Fibroblast of villous mesenchyme (primary cell): ENCODE measurements at regions not wholly inside any gene's neighbourhood (a gene's known extent, or its start where the extent isn't known, plus 50 kb on each side); places are given as distances from the start of the nearest gene placed in this dataset.

ENCODE experiments used
- DNase-seq: peaks from one replicate; pipeline ENCODE4 v3.0.0-alpha.2; 2010; ENCODE audit warnings: low read depth
- H3K4me3 ChIP-seq: 2 replicates; pipeline ENCODE4 v1.5.1; 2011; ENCODE audit warnings: low read depth, mild to moderate bottlenecking, low read length
- TF ChIP-seq, protein P1 (sequence below): IDR thresholded peaks from 2 replicates; pipeline ENCODE4 v1.5.1; 2012; ENCODE audit warnings: low read depth, mild to moderate bottlenecking, low read length; ENCODE audit not compliant: insufficient read depth

DNA sequence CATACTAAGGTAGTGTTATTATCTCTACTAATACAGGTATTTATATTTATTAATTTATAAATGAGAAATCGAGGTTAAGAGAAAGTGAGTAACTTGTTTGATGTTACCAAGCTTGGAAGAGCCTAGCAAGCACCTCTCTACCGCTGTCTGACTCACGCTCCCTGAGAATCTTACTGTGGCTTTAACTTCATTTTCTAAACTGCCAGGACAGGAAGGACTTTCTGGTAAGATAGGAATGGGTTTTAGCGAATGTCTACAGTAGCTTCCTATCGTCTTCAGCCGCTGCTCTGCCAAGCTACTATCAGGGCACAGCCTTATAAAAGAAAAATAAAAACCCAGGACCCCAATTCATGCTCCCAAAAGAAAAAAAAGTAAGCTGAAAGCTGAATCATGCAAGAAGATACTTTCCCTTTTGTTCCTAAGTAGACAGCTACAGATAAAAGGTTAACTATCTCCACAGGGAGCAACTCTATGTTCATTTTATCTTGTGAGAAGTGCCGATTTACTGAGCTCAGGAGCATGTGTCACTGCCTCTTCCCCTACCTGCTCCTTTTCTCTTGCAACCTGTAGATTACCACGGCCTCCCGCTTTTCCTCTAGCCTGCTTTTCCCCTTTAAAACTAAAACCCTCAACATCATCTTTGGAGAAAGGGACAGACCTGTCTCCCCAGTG lies 60.2 kb downstream of the THNSL1 start:
- no peak overlapping the region for H3K4me3 ChIP-seq
- no peak for DNase-seq
- TF ChIP-seq, protein P1, sequence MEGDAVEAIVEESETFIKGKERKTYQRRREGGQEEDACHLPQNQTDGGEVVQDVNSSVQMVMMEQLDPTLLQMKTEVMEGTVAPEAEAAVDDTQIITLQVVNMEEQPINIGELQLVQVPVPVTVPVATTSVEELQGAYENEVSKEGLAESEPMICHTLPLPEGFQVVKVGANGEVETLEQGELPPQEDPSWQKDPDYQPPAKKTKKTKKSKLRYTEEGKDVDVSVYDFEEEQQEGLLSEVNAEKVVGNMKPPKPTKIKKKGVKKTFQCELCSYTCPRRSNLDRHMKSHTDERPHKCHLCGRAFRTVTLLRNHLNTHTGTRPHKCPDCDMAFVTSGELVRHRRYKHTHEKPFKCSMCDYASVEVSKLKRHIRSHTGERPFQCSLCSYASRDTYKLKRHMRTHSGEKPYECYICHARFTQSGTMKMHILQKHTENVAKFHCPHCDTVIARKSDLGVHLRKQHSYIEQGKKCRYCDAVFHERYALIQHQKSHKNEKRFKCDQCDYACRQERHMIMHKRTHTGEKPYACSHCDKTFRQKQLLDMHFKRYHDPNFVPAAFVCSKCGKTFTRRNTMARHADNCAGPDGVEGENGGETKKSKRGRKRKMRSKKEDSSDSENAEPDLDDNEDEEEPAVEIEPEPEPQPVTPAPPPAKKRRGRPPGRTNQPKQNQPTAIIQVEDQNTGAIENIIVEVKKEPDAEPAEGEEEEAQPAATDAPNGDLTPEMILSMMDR: no peak

DNA sequence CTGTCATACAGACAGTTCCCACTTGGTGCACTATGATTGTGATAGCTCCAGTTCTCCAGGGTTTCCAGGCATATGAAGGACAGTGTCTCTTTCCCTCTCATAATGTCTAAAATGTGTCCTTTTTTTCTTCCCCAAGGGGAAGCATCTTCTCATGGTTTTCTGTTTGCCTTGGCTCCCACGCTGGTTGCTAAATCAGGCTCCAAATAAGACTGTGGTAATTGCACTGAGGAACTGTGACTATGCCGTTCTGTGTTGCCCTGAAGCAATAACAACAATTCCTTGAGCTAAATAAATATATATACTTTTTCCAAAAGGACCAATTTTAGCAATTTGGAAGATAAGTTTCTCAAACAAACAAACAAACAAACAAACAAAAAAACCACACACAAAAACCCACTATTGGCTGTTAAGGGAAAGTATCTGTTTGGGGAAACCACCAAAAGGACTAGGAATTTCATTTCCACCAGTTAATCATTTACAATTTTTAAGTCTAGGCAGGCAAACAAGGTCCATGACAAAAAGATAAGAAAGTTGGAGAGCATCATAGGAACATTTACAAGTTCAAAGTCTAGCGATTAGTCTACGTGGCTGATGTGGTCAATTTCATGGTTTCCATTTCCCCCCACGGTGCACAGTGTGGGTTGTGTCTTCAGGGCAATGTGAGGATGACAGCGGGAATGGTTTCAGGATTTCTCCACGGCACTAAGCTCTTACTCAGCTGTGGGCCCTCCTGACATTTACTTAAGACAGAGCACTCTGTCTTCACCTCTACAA lies 62.4 kb downstream of the THNSL1 start:
- H3K4me3 ChIP-seq: no peak overlapping the region
- DNase-seq: no peak
- TF ChIP-seq, protein P1: no peak

DNA sequence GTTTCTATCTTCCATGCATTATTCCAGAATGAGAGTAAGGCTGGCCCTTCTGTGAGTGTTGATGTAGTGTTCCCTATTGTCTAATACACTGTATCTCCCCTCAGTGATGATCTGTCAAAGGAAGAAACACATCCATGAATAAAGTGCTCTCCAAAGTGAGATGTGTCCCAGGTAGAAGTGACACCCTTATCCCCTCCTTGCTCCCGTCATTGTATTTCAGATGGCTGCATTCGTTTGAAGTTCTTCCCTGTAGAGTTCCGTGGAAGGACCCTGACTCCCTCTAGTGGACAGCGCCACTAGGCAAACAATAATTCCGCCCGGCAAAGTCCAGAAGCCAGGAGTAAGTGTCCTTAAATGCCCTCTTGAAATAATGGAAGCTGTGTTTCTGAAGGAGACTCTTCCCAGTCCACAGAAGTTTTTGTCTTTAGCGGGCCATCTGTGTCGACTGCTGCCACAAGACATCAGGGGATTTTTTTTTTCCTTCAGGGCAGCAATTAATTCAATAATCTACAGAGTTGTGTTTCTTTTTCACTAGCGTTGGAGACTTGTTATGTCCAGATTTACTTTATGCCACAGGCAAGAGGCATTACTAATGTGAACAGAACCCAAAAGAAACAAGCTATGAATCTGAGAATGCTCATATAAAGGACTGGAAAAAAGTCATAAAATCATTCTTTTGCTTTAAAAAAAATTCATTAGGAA lies 64.6 kb downstream of the THNSL1 start:
- H3K4me3 ChIP-seq: no peak overlapping the region
- peak; percentile 89 for DNase-seq

DNA sequence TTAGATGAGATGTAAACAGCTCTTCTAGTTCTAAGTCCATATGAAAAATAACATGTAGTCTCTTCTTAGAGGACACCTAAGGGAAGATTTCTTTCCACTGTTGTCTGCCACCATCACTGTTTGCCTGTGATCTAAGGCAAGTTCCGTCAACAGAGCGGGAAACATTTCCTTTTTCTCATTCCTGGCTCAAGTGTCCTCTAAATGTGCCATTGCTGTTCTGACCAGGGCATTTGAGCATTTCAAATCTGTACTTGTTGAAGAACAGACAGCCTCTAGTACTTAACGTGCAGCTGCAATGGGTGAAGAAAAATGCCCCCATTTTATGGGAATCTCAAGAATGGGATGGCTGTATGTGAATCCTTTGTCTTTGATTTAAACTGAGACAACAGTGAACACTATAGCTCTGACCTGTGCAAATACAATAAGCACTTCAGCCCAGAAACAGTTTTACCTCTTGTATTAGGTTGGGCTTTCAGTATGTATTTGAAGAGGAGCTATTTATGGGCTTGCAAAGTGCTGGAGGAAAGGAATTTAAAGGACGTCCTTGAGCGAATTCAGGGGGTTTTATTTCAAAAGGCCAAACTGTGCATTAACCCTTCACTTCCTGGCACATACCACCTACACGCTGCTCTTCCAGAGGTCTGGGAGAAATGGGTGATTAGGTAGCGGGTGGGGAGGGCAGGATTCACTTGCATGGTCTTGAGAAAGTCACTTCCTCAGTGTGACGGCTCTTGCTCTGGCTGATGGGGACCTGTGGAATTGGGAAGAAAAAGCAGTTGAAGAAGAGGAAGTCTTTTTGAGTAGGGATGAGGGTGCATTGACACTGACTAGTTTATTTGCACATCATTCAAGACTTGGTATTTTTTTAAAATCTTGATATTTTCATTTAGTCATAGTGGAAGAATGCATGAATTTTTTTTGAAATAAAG lies 66.1 kb downstream of the THNSL1 start:
- TF ChIP-seq, protein P1: no peak
- H3K4me3 ChIP-seq: no peak overlapping the region
- DNase-seq: no peak

More for the DNA sequence above, 64.6 kb downstream of the THNSL1 start:
- TF ChIP-seq, protein P1: peak; percentile 97

DNA sequence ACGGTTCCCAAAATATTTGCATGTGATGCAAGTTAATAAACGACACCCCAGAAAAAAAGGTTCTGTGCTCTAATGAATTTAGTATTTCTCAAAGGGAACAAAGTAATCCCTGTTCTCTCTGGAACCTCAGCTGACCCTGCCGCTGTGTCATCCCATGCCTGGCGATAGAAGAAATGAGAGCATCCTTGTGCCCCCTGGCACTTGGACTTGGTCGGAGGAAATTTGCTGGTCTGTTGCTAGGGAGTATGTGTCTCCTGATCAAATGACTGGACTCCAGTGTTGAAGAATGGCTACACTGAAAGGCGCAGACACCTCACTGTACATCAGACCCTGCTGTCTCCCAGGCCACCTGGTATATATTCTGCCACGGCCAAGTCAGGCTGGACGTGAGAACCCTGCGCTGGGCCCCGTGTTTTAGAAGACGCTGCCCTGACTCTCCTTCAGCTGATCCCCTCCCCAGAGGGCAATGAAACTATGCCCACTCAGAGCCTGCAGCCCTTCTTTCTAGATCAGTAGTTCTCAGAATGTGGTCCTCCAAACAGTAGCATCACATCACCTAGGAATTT lies 67.2 kb downstream of the THNSL1 start:
- TF ChIP-seq, protein P1: no peak
- H3K4me3 ChIP-seq: no peak overlapping the region
- DNase-seq: no peak

DNA sequence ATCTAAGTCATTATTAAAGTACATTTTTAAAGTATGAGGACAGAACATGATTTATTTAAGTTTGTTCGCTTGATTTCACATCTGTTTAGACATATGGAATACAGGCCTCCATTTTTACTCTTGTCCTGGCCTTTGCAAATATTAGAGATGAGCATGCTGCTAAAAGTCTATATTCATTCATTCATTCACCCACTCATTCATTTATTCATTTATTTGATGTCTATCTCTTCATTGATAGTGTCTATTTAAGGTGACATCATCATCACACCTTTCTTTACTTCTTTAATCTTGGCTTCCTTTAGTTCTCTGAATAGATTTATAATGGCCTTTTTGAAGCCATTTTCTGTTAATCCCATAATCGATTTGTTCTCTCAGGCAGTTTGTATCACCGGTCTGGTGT lies 68.0 kb downstream of the THNSL1 start:
- no peak overlapping the region for H3K4me3 ChIP-seq
- TF ChIP-seq, protein P1: no peak
- no peak for DNase-seq
